ENCODE measurements at regions not wholly inside any gene's neighbourhood (a gene's known extent, or its start where the extent isn't known, plus 50 kb on each side); places are given as distances from the start of the nearest gene placed in this dataset.

GRCh38 chr7:28312948-28313347 lies 99.4 kb upstream of the CREB5 start:
- no peak overlapping the region for H3K4me3 ChIP-seq (ENCODE audit: low read depth in 2 of 2, low read length in 2 of 2)
- no peak overlapping the region for H3K27ac ChIP-seq (ENCODE audit: low read length)
- in situ Hi-C loops (cut with HindIII; ENCODE audit: low pct_unique_long_range_greater_than_20kb, low sequenced_read_pairs) (no loop called here), intact Hi-C loops (cut with micrococcal nuclease; ENCODE audit: unreplicated experiment) (no loop called here)
- BruUV-seq (replicated peaks): no TSS peak
- TF ChIP-seq REST (IDR thresholded peaks at IDR 0.05; ENCODE audit: insufficient read depth in 1 of 2, low read depth in 2 of 2, low read length in 1 of 2) (no peak), TCF7L2 (IDR thresholded peaks at IDR 0.05; ENCODE audit: low read depth, low read length) (no peak), POLR2AphosphoS5 (IDR thresholded peaks at IDR 0.05; ENCODE audit: low read depth, low read length) (no peak), CTCF (IDR thresholded peaks at IDR 0.05) (no peak), SIN3A (IDR thresholded peaks at IDR 0.05; ENCODE audit: borderline replicate concordance, insufficient read depth, low read depth, low read length) (no peak)
- H3K27me3 ChIP-seq (ENCODE audit: control insufficient read depth, insufficient read depth, low read length): peaks cover 40% of the 10 kb centered on the region
- DNase-seq (ENCODE audit: low read depth, low spot score) (no peak), ATAC-seq (no peak)
- CTCF ChIA-PET: no interaction called here
- POLR2A ChIA-PET: no interaction called here
- H3K36me3 ChIP-seq (ENCODE audit: control insufficient read depth, insufficient read depth, low read length): no peaks in the 10 kb centered on the region
- no peaks in the 10 kb centered on the region for H3K4me1 ChIP-seq (ENCODE audit: control insufficient read depth, insufficient read depth, low read length)
- H3K9me3 ChIP-seq (ENCODE audit: control insufficient read depth, insufficient read depth, low read depth, low read length): no peaks in the 10 kb centered on the region

- Histone ChIP-seq H3K4me3 (ENCODE audit: low read depth in 2 of 2, low read length in 2 of 2) (no peak overlapping the region), H3K27ac (ENCODE audit: low read length) (no peak overlapping the region), H3K36me3 (ENCODE audit: control insufficient read depth, insufficient read depth, low read length) (no peaks in the 10 kb centered on the region), H3K27me3 (ENCODE audit: control insufficient read depth, insufficient read depth, low read length) (peaks cover 41% of the 10 kb centered on the region), H3K9me3 (ENCODE audit: control insufficient read depth, insufficient read depth, low read depth, low read length) (no peaks in the 10 kb centered on the region), H3K4me1 (ENCODE audit: control insufficient read depth, insufficient read depth, low read length) (no peaks in the 10 kb centered on the region)
- ChIA-PET POLR2A (no interaction called here), CTCF (no interaction called here)
- intact Hi-C loops (cut with micrococcal nuclease; ENCODE audit: unreplicated experiment) (no loop called here), in situ Hi-C loops (cut with HindIII; ENCODE audit: low pct_unique_long_range_greater_than_20kb, low sequenced_read_pairs) (no loop called here)
- no TSS peak for BruUV-seq (replicated peaks)
- DNase-seq (ENCODE audit: low read depth, low spot score): no peak
- TF ChIP-seq CTCF (IDR thresholded peaks at IDR 0.05): no peak
- TF ChIP-seq REST (IDR thresholded peaks at IDR 0.05; ENCODE audit: insufficient read depth in 1 of 2, low read depth in 2 of 2, low read length in 1 of 2): no peak
- no peak for TF ChIP-seq TCF7L2 (IDR thresholded peaks at IDR 0.05; ENCODE audit: low read depth, low read length)
- TF ChIP-seq SIN3A (IDR thresholded peaks at IDR 0.05; ENCODE audit: borderline replicate concordance, insufficient read depth, low read depth, low read length): no peak
- TF ChIP-seq POLR2AphosphoS5 (IDR thresholded peaks at IDR 0.05; ENCODE audit: low read depth, low read length): no peak
- no peak for ATAC-seq
Observed at GRCh38 chr7:28314841-28315240, 97.5 kb upstream of the CREB5 start.

Data from Panc1 (cell line).